CD1c-positive myeloid dendritic cell (primary cell): ENCODE measurements at regions not wholly inside any gene's neighbourhood (a gene's known extent, or its start where the extent isn't known, plus 50 kb on each side); places are given as distances from the start of the nearest gene placed in this dataset.

Experiments
- DNase-seq: peaks from one replicate; pipeline ENCODE4 v3.0.0-alpha.2; 2016; ENCODE audit errors: extremely low spot score

DNA sequence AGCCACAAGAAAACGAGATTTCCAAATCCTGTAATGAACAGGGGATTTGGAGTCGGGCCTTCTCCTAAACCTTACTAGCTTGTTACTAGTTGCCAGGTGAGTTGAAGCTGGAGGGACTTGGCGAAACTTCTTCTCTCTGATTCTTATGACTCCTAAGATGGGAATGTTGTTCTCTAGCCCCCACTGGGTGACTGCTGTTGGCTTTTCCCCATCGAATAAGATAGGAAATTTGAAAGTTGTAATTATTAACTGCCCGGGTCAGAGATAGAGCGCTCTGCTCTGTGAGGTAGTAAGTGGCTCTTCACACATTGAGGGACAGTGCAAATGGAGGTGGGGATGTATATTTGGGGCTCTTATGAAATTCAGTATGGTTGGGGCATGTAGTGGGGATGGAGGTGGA lies 111.2 kb upstream of the MBNL2 start:
- no peak for DNase-seq

DNA sequence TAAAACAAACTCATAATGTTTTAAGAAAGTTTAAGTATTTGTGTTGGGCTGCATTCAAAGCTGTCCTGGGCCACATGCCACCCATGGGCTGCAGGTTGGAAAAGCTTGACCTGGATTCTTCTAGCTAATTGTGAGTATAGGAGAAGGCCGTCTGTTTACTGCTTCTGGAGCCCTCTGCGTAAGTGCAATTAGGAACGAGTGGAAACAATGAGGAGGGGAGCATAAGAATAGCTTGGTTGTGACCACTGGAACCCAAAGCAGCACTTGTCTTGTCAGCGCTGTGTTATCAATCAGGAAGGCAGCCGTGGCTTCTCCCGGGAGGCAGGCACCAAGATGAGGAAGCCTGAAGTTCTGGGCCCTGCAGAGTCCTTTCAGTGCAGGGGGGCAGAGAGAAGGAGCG lies 110.4 kb upstream of the MBNL2 start:
- no peak for DNase-seq

DNA sequence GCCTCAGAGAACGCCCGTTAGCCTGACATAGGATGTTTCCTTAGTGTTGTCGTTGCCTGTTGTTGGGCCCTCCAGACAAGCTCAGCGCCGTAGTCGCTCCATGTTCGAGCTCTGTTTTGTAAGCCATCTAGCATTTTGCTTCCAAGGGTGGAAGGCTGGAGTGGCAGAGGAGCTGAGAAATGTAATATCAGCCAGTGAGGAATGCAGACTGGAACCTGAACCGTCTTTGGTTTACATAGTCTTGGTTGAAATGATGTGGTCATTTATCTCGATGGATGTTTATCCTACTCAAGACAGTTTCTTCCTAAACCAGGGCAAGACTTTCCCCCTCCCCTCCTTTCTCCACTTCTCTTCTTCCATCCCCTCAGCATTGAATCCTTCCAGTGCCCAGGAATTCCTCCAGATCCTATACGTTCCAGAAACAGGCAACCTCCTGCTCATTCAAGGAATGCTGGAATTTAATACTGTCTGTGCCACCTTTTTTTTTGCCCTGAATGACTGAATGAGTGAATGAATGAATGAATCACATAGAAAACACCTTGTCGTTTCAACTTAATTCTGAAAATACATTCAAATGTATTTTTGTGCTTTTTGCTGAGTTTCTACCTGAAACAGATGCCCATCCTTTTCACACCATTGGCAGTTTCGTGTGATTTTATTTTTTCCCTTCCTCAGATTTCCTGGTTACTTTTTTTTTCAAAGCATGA lies 109.5 kb upstream of the MBNL2 start:
- no peak for DNase-seq

DNA sequence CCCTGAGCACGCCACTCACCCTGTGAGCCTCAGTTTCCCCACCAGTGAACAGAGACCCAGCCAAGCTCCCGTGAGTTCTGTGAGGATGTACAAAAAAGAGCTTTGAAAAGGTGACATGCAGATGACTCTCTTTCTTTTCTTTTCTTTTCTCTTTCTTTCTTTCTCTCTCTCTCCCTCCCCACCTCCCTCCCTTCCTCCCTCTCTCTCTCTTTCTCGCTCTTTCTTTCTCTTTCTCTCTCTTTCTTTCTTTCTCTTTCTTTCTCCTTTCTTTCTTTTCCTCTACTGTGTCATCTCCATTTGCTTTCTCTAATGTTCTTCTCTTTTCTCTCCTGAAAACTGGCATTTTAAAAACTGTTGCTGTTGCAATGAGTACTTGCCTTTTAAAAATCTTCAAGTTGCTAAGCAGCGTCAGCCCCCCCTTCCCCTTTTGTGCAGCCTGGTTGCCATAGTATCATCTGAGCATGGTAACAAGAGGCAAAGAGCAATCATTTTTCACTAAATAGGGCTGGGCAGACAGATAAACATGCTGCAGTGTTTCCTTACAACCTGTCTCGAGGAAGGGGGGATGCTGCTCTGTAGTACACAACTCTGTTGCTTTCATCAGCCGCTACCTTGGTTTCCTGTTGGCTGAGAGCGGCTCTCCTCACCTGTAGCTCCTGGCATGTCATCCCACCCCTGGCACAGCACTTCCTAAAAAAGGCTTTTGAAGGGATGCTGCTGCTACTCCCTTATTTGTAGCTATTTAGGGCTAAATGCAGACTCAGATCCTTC lies 108.7 kb upstream of the MBNL2 start:
- no peak for DNase-seq

DNA sequence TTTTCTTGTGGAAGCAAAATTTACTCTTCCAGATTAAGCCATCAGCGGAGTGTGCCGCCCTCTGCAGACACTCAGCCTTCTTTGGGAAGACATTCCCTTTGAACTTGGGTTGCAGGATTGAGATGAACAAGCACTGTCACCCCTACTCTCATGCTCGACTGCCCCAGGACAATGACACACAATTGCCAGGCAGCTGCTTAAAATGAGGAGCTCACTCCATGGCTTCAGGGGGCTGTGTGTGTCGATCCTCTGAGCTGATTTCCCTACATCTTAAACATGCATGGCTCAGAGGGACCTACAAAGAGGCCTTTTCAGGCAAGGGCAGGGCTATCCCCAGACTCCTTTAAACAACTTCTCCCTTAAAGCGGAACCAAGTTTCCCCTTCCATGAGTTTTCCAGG lies 107.5 kb upstream of the MBNL2 start:
- no peak for DNase-seq

DNA sequence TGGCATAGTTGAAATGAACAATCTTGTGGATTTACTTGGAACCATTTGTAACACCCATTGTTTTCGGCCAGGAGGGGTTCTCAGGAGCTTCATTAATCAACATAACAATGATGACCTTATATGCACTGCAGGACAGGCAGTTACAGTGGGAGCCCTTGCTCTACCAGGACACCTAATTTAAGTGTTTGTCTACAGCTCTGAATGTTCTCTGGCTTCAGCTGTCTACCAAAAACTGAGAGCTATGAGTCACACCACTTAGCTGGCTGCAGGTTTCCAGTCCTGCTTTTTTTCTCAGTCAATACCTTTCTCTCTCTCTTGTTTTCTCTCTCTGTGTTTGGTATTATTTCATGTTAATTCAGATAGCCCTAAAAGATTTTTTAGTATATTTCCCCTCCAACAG lies 105.4 kb upstream of the MBNL2 start:
- DNase-seq, result no peak

DNA sequence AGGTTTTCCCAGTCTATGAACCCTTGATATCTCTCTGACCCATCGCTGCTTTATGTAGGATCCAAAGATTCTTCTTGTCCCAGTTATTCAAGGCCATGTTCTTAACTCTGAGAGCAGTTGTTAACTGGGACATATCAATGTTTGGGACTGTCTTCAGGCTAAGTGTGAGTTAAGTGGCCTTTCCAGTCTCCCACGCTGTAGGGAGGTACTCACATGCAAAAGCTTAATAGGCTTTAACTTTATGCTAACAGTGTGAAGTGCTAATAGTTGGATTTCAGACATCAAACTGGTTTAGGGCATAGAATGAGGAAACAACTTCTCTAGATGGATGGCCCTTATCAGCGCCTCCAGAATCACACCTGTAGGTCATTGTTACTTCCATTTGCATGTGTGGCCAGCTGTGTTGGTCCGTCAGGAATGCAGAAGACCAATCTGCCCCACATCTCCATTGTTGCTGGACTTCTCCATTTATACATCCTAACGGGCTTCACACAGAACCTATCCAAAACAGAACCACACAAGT lies 104.7 kb upstream of the MBNL2 start:
- DNase-seq, result no peak

DNA sequence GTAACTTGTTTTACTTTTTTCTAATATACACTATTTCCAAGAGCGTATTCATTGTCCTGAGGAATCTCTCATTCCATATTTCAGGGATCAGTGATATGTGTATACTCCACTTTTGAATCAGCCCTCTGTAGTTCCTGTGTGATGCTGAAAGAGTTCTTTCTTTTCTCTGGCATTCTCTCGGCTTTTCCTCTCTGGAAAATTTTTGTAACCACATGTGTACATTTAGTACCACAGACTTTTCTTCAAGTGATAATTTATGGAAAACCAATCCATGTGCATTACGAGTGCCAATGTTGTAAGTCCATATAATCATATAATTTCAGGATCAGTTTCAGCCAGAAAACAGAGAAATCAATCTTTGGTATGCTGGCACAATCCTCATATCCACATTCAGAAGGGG lies 102.2 kb upstream of the MBNL2 start:
- no peak for DNase-seq

DNA sequence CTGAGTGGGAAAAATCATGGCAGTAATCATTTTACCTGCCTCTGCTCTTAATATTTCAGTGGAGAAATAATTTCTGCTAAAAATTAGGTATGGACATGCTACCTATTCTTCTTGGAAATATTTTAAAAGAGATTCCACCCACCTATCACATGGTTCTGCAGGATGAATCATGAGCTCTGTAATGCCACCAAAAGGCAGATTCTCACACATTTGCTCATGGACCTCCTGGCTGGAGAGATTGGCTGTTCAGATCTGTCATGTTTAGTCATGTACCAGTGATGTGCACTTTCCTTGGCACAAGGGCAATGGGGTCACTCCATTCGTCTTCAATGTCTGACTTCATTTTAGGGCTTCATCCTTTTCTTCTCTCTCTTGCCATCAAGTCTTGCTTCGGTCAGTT lies 101.8 kb upstream of the MBNL2 start:
- no peak for DNase-seq

DNA sequence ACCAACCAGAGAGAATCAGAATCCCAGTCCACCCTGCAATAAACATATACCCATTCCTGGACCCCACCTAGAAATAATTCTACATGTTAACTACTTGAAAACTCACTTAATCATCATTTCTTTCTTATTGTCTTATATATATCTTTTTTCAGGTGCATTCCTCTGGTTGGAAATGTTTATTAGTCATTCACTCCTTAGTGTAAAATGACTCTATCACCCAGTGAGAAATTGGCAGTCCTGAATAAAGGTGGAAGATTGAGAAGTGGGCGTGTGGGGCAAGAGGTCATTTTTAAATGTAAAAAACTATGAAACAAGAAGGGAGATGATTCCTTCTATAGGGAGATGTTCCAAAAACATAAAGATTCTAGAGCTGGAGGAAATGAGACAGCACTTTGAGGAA lies 101.2 kb upstream of the MBNL2 start:
- no peak for DNase-seq

DNA sequence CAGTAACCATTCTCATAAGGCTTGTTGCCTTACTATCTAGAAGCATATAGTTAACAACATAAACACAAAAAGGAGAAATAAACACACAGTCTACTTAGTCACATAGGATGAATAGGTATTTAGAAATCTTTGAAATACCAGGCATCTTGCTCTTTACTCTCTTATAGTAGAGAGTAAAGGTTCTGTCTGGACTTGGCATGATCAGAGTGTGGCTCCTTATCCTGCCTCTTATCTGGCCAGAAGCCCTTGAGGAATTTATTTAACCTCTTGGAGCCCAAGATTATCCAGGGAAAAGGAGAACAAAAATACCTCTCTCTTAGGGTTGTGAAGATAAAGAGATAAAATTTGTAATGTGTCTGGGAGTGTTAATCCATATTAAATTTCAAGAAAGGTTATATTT lies 100.2 kb upstream of the MBNL2 start:
- no peak for DNase-seq

DNA sequence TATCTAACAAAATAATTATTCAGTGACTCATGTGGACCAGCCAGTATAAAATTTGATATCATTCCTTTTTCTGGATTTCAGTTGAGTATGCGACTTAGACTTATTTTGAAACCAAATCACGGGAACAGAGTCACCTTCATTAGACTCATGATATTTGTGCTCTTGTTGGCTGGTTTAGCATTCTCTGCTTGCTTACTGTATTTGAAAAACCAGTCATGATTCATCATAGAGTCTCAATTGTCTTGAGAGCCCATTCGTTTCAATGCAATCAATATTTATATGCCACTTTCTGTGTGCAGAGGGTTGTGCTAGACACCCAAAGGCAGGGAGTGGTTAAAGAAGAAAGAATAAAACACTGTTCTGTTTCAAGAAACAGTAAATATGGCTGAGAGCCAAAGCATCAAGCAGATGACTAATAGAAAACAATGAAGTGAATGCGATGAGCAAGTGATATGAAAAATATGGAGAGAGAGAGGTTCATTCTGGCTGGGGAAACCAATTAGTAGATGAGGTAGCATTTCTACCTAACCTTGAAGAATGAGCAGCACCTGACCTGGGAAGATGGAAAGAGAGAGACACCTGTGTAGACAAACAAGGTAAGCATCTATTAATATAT lies 99.6 kb upstream of the MBNL2 start:
- DNase-seq, result no peak

DNA sequence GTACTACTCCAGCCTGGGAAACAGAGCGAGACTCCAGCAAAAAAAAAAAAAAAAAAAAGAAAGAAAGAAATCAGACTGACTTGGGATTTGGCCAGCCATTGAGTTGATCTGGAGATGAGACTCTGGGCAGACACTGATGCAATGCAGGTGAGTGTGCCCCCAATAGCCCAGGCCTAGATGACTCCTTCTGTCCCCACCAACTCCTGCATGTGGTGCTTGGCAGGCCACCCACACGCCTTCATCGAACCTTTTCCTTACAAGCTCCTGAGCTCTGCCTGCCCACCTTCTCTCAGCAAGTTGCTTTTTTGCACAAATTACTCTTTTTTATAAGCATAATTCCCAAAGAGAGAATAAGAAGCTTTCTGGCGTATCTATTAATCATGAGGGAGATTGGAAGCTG lies 97.9 kb upstream of the MBNL2 start:
- DNase-seq, result no peak

DNA sequence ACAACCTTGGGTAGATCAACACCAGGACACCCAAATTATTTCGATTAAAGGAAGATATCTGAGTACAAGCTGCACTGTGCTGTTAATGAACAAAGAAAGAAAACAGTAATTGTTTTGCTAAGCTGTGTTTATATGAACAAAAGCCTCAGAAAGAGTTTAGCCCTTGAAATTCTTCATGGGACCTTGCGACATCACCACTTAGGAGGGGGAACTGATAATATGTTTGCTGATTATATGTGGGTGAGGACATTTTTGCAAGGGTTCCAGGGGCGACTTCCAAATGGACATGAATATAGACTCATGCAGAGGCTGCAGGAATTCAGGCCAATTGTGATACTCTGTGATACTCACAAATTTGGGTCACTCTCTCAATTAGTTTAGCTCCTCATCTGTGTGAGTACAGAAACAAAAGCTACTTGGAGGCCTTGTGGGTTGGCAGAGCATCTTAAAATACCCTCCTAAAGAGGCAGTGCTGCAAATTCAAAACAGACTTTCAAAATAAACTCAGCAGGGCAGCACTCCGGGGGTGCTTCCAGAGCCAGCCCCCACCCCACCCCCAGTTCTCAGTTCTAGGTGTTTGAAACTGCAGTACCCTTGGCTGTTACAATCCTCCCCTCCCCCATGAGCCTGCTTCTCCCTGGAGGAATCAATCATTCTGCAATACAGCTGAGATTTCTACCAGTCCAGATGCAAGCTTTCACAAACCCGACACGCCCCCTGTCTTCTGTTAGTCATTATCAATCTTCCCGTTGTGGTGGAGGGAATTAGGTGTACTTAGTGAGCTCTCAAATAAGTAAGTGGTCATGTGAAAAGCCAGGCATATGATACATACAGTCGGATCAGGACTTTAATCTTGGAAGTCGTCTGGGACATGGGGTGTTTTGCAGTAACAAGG lies 97.0 kb upstream of the MBNL2 start:
- no peak for DNase-seq

DNA sequence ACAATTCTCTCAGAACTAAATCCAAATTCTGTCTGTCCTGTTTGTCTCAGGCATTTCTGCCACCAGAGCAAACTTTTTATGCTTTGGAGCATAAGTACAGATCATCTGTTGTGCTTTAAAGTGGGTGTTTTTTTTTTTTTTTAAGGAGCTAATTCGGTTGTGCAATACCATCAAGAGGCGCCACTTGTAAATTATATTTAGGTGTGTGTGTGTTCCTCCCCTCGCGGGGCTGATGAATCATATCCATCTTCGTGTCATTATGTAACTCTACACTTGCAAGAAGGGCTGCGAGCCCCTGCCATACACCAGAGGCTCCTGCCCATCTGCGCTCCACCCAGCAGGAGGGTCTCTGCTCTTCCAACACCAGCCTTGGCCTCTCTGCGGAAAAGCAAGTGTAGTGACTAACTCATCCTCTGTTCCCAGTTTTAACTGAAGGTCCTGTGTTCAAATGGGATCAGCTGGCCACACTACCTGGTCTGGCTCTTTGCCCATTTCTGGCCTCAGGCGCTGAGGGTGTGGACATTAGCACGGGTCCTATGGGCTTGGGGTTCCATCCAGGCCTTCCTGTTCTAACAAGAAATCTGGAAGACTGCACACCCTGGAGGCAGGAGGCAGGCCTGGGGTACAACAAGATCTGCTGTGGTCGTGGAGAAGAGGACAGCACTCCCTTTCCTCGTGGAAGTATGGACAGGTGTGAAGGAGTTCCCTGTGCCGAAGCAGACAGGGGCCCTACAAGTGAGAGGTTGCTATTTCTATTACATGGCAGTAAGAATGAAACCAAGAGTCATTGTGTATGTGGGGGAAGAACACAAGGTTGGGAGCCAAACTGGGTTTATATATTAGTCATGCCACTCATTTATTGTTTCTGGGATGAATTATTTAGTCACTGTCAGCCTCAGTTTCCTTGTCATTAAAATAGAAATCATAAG lies 96.1 kb upstream of the MBNL2 start:
- no peak for DNase-seq

DNA sequence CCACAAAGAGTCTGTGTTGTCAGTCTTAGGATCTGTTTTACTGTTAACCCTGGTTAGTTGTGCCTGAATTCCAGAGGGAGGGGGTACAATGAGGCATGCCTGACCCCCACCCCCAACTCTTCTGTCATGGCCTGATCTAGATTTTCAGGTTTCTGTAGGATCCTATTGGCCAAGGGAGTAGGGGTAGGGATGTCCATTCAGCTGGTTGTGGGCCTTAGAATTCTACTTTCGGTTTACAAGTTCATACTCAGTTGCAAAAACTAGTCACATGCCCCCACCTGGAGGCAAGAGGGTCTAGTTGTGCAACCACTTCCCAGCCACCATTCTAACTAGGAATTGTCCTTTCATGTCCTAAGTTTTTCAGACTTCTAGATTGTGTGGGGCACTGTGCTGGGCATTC lies 94.3 kb upstream of the MBNL2 start:
- DNase-seq, result no peak

DNA sequence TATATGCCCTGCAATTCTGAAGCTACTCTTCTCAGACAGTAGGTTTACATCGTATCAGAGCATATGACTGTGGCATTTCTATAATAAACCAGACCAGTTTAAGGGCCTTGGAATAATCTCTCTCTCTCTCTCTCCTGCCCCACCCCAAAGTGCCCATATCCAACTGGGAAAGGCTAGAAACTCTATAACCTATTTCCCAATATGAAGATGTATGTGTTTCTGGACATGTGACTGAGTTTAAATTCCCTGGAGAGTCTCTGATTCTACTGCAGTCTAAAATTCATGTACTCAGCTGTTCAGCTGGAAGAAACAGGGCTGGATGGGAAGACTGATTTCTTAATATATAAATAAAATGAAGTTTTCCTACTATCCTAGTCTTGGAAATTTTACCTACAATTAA lies 91.9 kb upstream of the MBNL2 start:
- DNase-seq, result no peak

DNA sequence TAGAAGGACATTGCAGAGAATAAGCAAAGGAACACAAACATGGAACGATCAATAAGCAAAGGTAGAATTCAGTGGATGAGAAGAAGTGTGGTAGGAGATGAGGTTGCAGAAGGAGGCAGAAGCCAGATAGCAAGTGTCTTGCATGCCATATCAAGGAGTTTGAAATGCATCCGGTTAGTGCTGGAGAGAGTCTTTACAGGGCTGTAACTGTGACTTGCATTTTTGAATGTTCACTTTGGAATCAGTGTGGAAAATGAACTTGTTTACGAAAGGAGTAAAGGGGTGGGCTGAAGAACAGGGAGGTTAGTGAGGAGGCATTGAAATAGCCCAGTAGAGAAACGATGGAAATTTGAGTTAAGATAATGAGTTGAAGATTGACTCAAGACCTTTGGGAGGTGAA lies 90.7 kb upstream of the MBNL2 start:
- no peak for DNase-seq

DNA sequence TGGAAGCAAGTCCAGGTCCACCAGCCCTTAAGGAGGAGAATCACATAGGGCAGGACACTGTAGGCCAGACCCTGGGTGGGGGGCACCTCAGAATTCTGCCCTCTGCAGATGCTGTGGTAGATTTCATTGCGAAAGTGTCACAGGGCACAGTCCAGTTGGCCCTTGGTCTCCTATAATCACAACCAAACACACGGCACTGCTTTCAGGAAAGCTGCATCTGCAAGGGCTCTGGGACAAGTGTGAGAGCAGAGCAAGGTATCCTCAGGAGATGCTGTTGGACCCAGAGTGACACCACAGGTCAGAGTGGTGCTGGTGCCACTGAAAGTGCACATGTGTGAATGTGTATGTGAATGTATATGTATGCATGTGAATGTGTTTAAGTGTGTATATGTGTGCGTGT lies 88.6 kb upstream of the MBNL2 start:
- no peak for DNase-seq

DNA sequence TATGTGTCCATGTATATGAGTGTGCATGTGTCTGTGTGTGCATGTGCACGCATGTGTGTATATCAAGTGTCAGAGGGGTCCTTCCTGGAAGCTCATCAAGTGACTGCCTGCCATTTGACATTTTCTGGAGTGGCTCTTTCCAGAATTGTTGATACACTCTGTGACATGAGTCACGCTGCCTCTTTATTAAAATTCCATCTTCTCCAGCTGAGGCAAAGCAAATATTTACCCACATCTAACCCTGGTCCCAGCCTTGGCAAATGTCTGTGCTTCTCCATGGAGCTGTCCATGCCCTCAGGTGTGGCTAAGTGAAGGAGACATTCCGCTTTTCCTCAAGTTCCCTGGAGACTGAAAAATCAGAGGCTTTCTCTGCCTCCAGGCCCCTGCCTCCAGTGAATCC lies 88.2 kb upstream of the MBNL2 start:
- DNase-seq, result no peak
